HG03045 (cell line): ENCODE measurements at regions not wholly inside any gene's neighbourhood (a gene's known extent, or its start where the extent isn't known, plus 50 kb on each side); places are given as distances from the start of the nearest gene placed in this dataset.
"Not testable (repeated sequence)": the region's sequence is repeated elsewhere in the genome, so short reads cannot be mapped to it uniquely, and the experiment has no call there.

ENCODE experiments used
- ATAC-seq: cut with Tn5 transposase; IDR thresholded peaks from one replicate; pipeline ENCODE4 v1.9.1; 2021; ENCODE audit warnings: mild to moderate bottlenecking, moderate library complexity; ENCODE audit not compliant: unreplicated experiment

- no peak for ATAC-seq
Measured at GRCh38 chr7:15837306-15837950, 150.9 kb upstream of the MEOX2 start.

- ATAC-seq, result no peak
Measured at GRCh38 chr7:15836651-15837050, 150.2 kb upstream of the MEOX2 start.

GRCh38 chr7:15836041-15836440 is 149.6 kb upstream of the MEOX2 start:
- ATAC-seq, result no peak

GRCh38 chr7:15834446-15834845 is 148.0 kb upstream of the MEOX2 start:
- ATAC-seq, result no peak

- ATAC-seq, result no peak
Measured at GRCh38 chr7:15832996-15833395, 146.5 kb upstream of the MEOX2 start.

GRCh38 chr7:15831606-15832005 is 145.1 kb upstream of the MEOX2 start:
- no peak for ATAC-seq

GRCh38 chr7:15829691-15830090 is 143.2 kb upstream of the MEOX2 start:
- no peak for ATAC-seq

- ATAC-seq, result no peak
Measured at GRCh38 chr7:15828881-15829280, 142.4 kb upstream of the MEOX2 start.

- no peak for ATAC-seq
Measured at GRCh38 chr7:15821484-15822427, 135.3 kb upstream of the MEOX2 start.

- ATAC-seq, result no peak
Measured at GRCh38 chr7:15820319-15820718, 133.8 kb upstream of the MEOX2 start.

- ATAC-seq, result no peak
Measured at GRCh38 chr7:15816835-15817426, 130.4 kb upstream of the MEOX2 start.

- no peak for ATAC-seq
Measured at GRCh38 chr7:15813448-15813847, 127.0 kb upstream of the MEOX2 start.

- not testable (repeated sequence) for ATAC-seq
Measured at GRCh38 chr7:15810383-15810782, 123.9 kb upstream of the MEOX2 start.

- ATAC-seq, result not testable (repeated sequence)
Measured at GRCh38 chr7:15809936-15810335, 123.5 kb upstream of the MEOX2 start.

GRCh38 chr7:15805891-15806290 is 119.4 kb upstream of the MEOX2 start:
- ATAC-seq, result no peak

GRCh38 chr7:15802425-15802824 is 115.9 kb upstream of the MEOX2 start:
- ATAC-seq, result no peak

- ATAC-seq, result no peak
Measured at GRCh38 chr7:15801551-15801950, 115.1 kb upstream of the MEOX2 start.

GRCh38 chr7:15801041-15801440 is 114.6 kb upstream of the MEOX2 start:
- no peak for ATAC-seq

- ATAC-seq, result no peak
Measured at GRCh38 chr7:15798081-15798480, 111.6 kb upstream of the MEOX2 start.

GRCh38 chr7:15795393-15795792 is 108.9 kb upstream of the MEOX2 start:
- no peak for ATAC-seq

- no peak for ATAC-seq
Measured at GRCh38 chr7:15794801-15795200, 108.3 kb upstream of the MEOX2 start.

- no peak for ATAC-seq
Measured at GRCh38 chr7:15784694-15785030, 98.2 kb upstream of the MEOX2 start.
